ENCODE measurements at regions not wholly inside any gene's neighbourhood (a gene's known extent, or its start where the extent isn't known, plus 50 kb on each side); places are given as distances from the start of the nearest gene placed in this dataset.

GRCh38 chr5:38723426-38723825 lies 122.4 kb upstream of the OSMR start:
- DNase-seq (ENCODE audit: low spot score) = no peak
- Histone ChIP-seq H3K36me3 (ENCODE audit: insufficient read depth, low read length, poor library complexity, severe bottlenecking) (no peaks in the 10 kb centered on the region), H3K27me3 (replicated peaks; ENCODE audit: insufficient read depth, low read depth, low read length, poor library complexity) (no peaks in the 10 kb centered on the region), H3K4me3 (ENCODE audit: low read depth, low read length, poor library complexity, severe bottlenecking) (no peak overlapping the region), H3K9me3 (ENCODE audit: low read depth, low read length, poor library complexity, severe bottlenecking) (no peaks in the 10 kb centered on the region), H3K27ac (ENCODE audit: low read depth, low read length, poor library complexity, severe bottlenecking) (peak overlapping the region; percentile 93), H3K4me1 (ENCODE audit: insufficient read depth, low read length, poor library complexity, severe bottlenecking) (peaks cover 80% of the 10 kb centered on the region)
- ChIA-PET CTCF (no interaction called here), POLR2A (ENCODE audit: low non-redundant PET) (no interaction called here)
- TF ChIP-seq, protein P1, sequence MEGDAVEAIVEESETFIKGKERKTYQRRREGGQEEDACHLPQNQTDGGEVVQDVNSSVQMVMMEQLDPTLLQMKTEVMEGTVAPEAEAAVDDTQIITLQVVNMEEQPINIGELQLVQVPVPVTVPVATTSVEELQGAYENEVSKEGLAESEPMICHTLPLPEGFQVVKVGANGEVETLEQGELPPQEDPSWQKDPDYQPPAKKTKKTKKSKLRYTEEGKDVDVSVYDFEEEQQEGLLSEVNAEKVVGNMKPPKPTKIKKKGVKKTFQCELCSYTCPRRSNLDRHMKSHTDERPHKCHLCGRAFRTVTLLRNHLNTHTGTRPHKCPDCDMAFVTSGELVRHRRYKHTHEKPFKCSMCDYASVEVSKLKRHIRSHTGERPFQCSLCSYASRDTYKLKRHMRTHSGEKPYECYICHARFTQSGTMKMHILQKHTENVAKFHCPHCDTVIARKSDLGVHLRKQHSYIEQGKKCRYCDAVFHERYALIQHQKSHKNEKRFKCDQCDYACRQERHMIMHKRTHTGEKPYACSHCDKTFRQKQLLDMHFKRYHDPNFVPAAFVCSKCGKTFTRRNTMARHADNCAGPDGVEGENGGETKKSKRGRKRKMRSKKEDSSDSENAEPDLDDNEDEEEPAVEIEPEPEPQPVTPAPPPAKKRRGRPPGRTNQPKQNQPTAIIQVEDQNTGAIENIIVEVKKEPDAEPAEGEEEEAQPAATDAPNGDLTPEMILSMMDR (conservative IDR thresholded peaks at IDR 0.05; ENCODE audit: low read depth, low read length) = no peak
- no peak for TF ChIP-seq EZH2 (IDR thresholded peaks at IDR 0.05; ENCODE audit: borderline replicate concordance, low read depth, low read length, poor library complexity, severe bottlenecking)
- intact Hi-C loops (cut with micrococcal nuclease; ENCODE audit: unreplicated experiment) = loop anchor here (5.0 kb wide), 1 partner anchor 1151 kb away; no protein-coding TSS in a partner anchor
- no TSS peak for BruUV-seq (replicated peaks)

GRCh38 chr5:38724301-38725030 lies 121.3 kb upstream of the OSMR start:
- DNase-seq (ENCODE audit: low spot score) = peak; percentile 87

DNA sequence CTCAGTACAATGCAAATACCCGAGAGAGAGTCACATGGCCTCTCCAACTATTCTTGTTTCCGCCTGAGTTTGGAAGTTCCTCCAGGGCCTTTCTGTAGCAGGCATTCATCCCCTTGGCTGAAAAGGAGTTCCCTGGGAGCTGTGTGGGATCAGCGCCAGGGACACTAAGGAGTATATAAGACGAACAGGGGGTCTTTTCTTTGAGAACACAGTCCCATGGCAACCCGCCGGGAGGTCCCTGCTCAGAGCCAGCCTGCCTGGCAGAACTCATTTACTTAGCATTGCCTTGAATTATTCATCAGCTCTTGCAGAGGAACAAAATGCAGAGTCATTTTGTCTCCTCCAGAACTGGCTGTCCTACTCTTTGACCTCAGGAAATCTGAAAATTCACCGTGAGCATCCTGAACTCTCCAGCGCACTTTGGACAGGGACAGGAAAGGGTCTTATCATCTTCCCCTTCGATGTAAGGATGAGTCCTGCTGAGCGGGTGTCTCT lies 120.4 kb upstream of the OSMR start:
- no peaks in the 10 kb centered on the region for H3K36me3 ChIP-seq (ENCODE audit: insufficient read depth, low read length, poor library complexity, severe bottlenecking)
- POLR2A ChIA-PET (ENCODE audit: low non-redundant PET) = no interaction called here
- CTCF ChIA-PET = interaction anchor here (1.1 kb wide), 1 partner anchor 284 kb away, joined by 4 read pairs; no protein-coding TSS in a partner anchor
- intact Hi-C loops (cut with micrococcal nuclease; ENCODE audit: unreplicated experiment) = loop anchor here (2.0 to 5.0 kb wide), 2 partner anchors 83 to 283 kb away; no protein-coding TSS in a partner anchor
- peak overlapping the region; percentile 93 for H3K27ac ChIP-seq (ENCODE audit: low read depth, low read length, poor library complexity, severe bottlenecking)
- H3K27me3 ChIP-seq (replicated peaks; ENCODE audit: insufficient read depth, low read depth, low read length, poor library complexity) = no peaks in the 10 kb centered on the region
- BruUV-seq (replicated peaks) = no TSS peak
- DNase-seq (ENCODE audit: low spot score) = peak; percentile 97
- peaks cover 60% of the 10 kb centered on the region for H3K4me1 ChIP-seq (ENCODE audit: insufficient read depth, low read length, poor library complexity, severe bottlenecking)
- no peak overlapping the region for H3K4me3 ChIP-seq (ENCODE audit: low read depth, low read length, poor library complexity, severe bottlenecking)
- no peaks in the 10 kb centered on the region for H3K9me3 ChIP-seq (ENCODE audit: low read depth, low read length, poor library complexity, severe bottlenecking)
- TF ChIP-seq, protein P1 (conservative IDR thresholded peaks at IDR 0.05; ENCODE audit: low read depth, low read length) = no peak
- TF ChIP-seq EZH2 (IDR thresholded peaks at IDR 0.05; ENCODE audit: borderline replicate concordance, low read depth, low read length, poor library complexity, severe bottlenecking) = no peak

More at GRCh38 chr5:38724301-38725030, 121.3 kb upstream of the OSMR start:
- intact Hi-C loops (cut with micrococcal nuclease; ENCODE audit: unreplicated experiment) = loop anchor here (2.0 to 5.0 kb wide), 3 partner anchors 84 to 1152 kb away; no protein-coding TSS in a partner anchor
- ChIA-PET POLR2A (ENCODE audit: low non-redundant PET) (no interaction called here), CTCF (interaction anchor here (1.1 kb wide), 1 partner anchor 283 kb away, joined by 4 read pairs; no protein-coding TSS in a partner anchor)
- Histone ChIP-seq H3K36me3 (ENCODE audit: insufficient read depth, low read length, poor library complexity, severe bottlenecking) (no peaks in the 10 kb centered on the region), H3K4me1 (ENCODE audit: insufficient read depth, low read length, poor library complexity, severe bottlenecking) (peaks cover 69% of the 10 kb centered on the region), H3K9me3 (ENCODE audit: low read depth, low read length, poor library complexity, severe bottlenecking) (no peaks in the 10 kb centered on the region), H3K4me3 (ENCODE audit: low read depth, low read length, poor library complexity, severe bottlenecking) (no peak overlapping the region), H3K27ac (ENCODE audit: low read depth, low read length, poor library complexity, severe bottlenecking) (peak overlapping the region; percentile 93), H3K27me3 (replicated peaks; ENCODE audit: insufficient read depth, low read depth, low read length, poor library complexity) (no peaks in the 10 kb centered on the region)
- TF ChIP-seq EZH2 (IDR thresholded peaks at IDR 0.05; ENCODE audit: borderline replicate concordance, low read depth, low read length, poor library complexity, severe bottlenecking) = no peak
- TF ChIP-seq, protein P1 (conservative IDR thresholded peaks at IDR 0.05; ENCODE audit: low read depth, low read length) = no peak
- BruUV-seq (replicated peaks) = no TSS peak

All from A673 (cell line).